Vagina (tissue), 2 donors: ENCODE measurements at regions not wholly inside any gene's neighbourhood (a gene's known extent, or its start where the extent isn't known, plus 50 kb on each side); places are given as distances from the start of the nearest gene placed in this dataset.

Experiments used
- DNase-seq, 2 donors: peaks; one replicate each; pipeline ENCODE4 v3.0.0-alpha.2; 2017; ENCODE audit errors: extremely low spot score in 2 of 2
- H3K27ac ChIP-seq: fragments of 200-600 bp; sonication (generic); one replicate; pipeline ENCODE4 v1.5.1; 2019
- H3K27me3 ChIP-seq: fragments of 200-600 bp; sonication (generic); one replicate; pipeline ENCODE4 v1.5.1; 2019
- H3K36me3 ChIP-seq, 2 donors: fragments of 200-600 bp; sonication (generic); one replicate each; pipeline ENCODE4 v1.5.1; 2017 to 2019
- H3K4me1 ChIP-seq: fragments of 200-600 bp; sonication (generic); one replicate; pipeline ENCODE4 v1.5.1; 2019
- H3K4me3 ChIP-seq, 2 donors: fragments of 200-600 bp; sonication (generic); 1 replicate in 1 of 2; 2 replicates in 1 of 2; pipeline ENCODE4 v1.5.1; 2016 to 2019
- H3K9me3 ChIP-seq: fragments of 200-600 bp; sonication (generic); one replicate; pipeline ENCODE4 v1.5.1; 2019
- CTCF ChIP-seq, 3 experiments: fragments of 450-650 bp in 2 of 3; fragments of 200-600 bp in 1 of 3; sonication (generic) in 1 of 3; IDR thresholded peaks; one replicate each; pipeline ENCODE4 v1.5.1; 2017 to 2019; ENCODE audit warnings: antibody characterized with exemption in 3 of 3, mild to moderate bottlenecking in 2 of 3, moderate library complexity in 2 of 3
- POLR2A ChIP-seq, 2 donors: fragments of 450-650 bp; IDR thresholded peaks; one replicate each; pipeline ENCODE4 v1.6.1; 2017; ENCODE audit warnings: antibody characterized with exemption in 2 of 2, mild to moderate bottlenecking in 2 of 2, moderate library complexity in 2 of 2
- POLR2AphosphoS5 ChIP-seq, 2 donors: sonication (generic); formaldehyde crosslinking; IDR thresholded peaks; one replicate each; pipeline ENCODE4 v1.9.0; 2017; ENCODE audit warnings: antibody characterized with exemption in 2 of 2, mild to moderate bottlenecking in 2 of 2, low read depth in 1 of 2; ENCODE audit not compliant: insufficient read depth in 1 of 2
- intact Hi-C: fragments of 100-400 bp; cut with DNase I; formaldehyde crosslinking; loops from one replicate; pipeline ENCODE4 v1.15.1; 2023

GRCh38 chr4:97185233-97185632, 958.0 kb downstream of the STPG2 start:
- TF ChIP-seq POLR2A (IDR thresholded peaks at IDR 0.05) = no peak
- no peak for TF ChIP-seq CTCF (IDR thresholded peaks at IDR 0.05)
- no peak for TF ChIP-seq POLR2AphosphoS5 (IDR thresholded peaks at IDR 0.05; ENCODE audit: insufficient read depth in 1 of 2, low read depth in 1 of 2)
- Histone ChIP-seq H3K27me3 (no peaks in the 10 kb centered on the region), H3K36me3 (no peaks in the 10 kb centered on the region), H3K4me1 (no peaks in the 10 kb centered on the region), H3K4me3 (no peak overlapping the region), H3K27ac (no peak overlapping the region), H3K9me3 (no peaks in the 10 kb centered on the region)
- no peak for DNase-seq
- intact Hi-C loops = no loop called here

- intact Hi-C loops = no loop called here
- no peaks in the 10 kb centered on the region for H3K36me3 ChIP-seq
- H3K4me1 ChIP-seq = no peaks in the 10 kb centered on the region
Observed at GRCh38 chr4:97197106-97197505, 946.2 kb downstream of the STPG2 start.

GRCh38 chr4:97208749-97209148, 934.5 kb downstream of the STPG2 start:
- intact Hi-C loops = no loop called here
- no peak for DNase-seq
- Histone ChIP-seq H3K4me3 (no peak overlapping the region), H3K36me3 (no peaks in the 10 kb centered on the region), H3K4me1 (no peaks in the 10 kb centered on the region), H3K27ac (no peak overlapping the region), H3K9me3 (no peaks in the 10 kb centered on the region), H3K27me3 (no peaks in the 10 kb centered on the region)
- TF ChIP-seq POLR2A (IDR thresholded peaks at IDR 0.05) = no peak
- no peak for TF ChIP-seq CTCF (IDR thresholded peaks at IDR 0.05)
- TF ChIP-seq POLR2AphosphoS5 (IDR thresholded peaks at IDR 0.05; ENCODE audit: insufficient read depth in 1 of 2, low read depth in 1 of 2) = no peak

More at GRCh38 chr4:97197106-97197505, 946.2 kb downstream of the STPG2 start:
- H3K9me3 ChIP-seq = no peaks in the 10 kb centered on the region
- H3K4me3 ChIP-seq = no peak overlapping the region
- no peaks in the 10 kb centered on the region for H3K27me3 ChIP-seq
- no peak for DNase-seq
- TF ChIP-seq CTCF (IDR thresholded peaks at IDR 0.05) (no peak), POLR2AphosphoS5 (IDR thresholded peaks at IDR 0.05; ENCODE audit: insufficient read depth in 1 of 2, low read depth in 1 of 2) (no peak), POLR2A (IDR thresholded peaks at IDR 0.05) (no peak)
- H3K27ac ChIP-seq = no peak overlapping the region

- TF ChIP-seq CTCF (IDR thresholded peaks at IDR 0.05) (no peak), POLR2AphosphoS5 (IDR thresholded peaks at IDR 0.05; ENCODE audit: insufficient read depth in 1 of 2, low read depth in 1 of 2) (no peak), POLR2A (IDR thresholded peaks at IDR 0.05) (no peak)
- H3K4me3 ChIP-seq = no peak overlapping the region
- intact Hi-C loops = no loop called here
Observed at GRCh38 chr4:97215409-97215941, 927.8 kb downstream of the STPG2 start.

GRCh38 chr4:97216046-97216445, 927.2 kb downstream of the STPG2 start:
- no peaks in the 10 kb centered on the region for H3K27me3 ChIP-seq
- no peak overlapping the region for H3K27ac ChIP-seq
- H3K36me3 ChIP-seq = no peaks in the 10 kb centered on the region
- intact Hi-C loops = no loop called here
- no peak for DNase-seq
- no peak for TF ChIP-seq POLR2A (IDR thresholded peaks at IDR 0.05)
- TF ChIP-seq CTCF (IDR thresholded peaks at IDR 0.05) = no peak
- no peak for TF ChIP-seq POLR2AphosphoS5 (IDR thresholded peaks at IDR 0.05; ENCODE audit: insufficient read depth in 1 of 2, low read depth in 1 of 2)
- H3K9me3 ChIP-seq = no peaks in the 10 kb centered on the region
- no peak overlapping the region for H3K4me3 ChIP-seq
- no peaks in the 10 kb centered on the region for H3K4me1 ChIP-seq

More at GRCh38 chr4:97215409-97215941, 927.8 kb downstream of the STPG2 start:
- DNase-seq = no peak
- H3K36me3 ChIP-seq = no peaks in the 10 kb centered on the region
- no peaks in the 10 kb centered on the region for H3K27me3 ChIP-seq
- no peaks in the 10 kb centered on the region for H3K4me1 ChIP-seq
- no peak overlapping the region for H3K27ac ChIP-seq
- H3K9me3 ChIP-seq = no peaks in the 10 kb centered on the region
